OCI-LY7 (cell line): ENCODE measurements at regions not wholly inside any gene's neighbourhood (a gene's known extent, or its start where the extent isn't known, plus 50 kb on each side); places are given as distances from the start of the nearest gene placed in this dataset.

ENCODE experiments used
- BruUV-seq: library from RNA; stranded (reverse); fragments of 400-500 nt; replicated peaks from 2 replicates; lab custom pipeline; 2021; lab: Mats Ljungman, UMichigan
- CTCF ChIA-PET: fragments of 300-600 bp; sonication (Branson Sonifier 250); formaldehyde crosslinking; loops from one replicate; lab custom pipeline; 2022; ENCODE audit warnings: antibody characterized with exemption; ENCODE audit not compliant: unreplicated experiment; lab: Charles Lee
- POLR2A ChIA-PET: fragments of 300-600 bp; sonication (Branson Sonifier 250); formaldehyde crosslinking; loops from one replicate; lab custom pipeline; 2022; ENCODE audit warnings: antibody characterized with exemption; lab: Charles Lee
- DNase-seq: peaks from one replicate; pipeline ENCODE4 v3.0.0-alpha.2; 2015; ENCODE audit warnings: low spot score
- H2AFZ ChIP-seq: fragments of 200-600 bp; sonication (generic), shearing (Covaris generic); 2 replicates; pipeline ENCODE4 v1.6.1; 2014; ENCODE audit warnings: mild to moderate bottlenecking, antibody characterized with exemption, low read length, moderate library complexity
- H3K27ac ChIP-seq: fragments of 200-600 bp; sonication (generic); 2 replicates; pipeline ENCODE4 v1.5.1; 2014; ENCODE audit warnings: mixed run types, low read depth, mild to moderate bottlenecking, moderate library complexity, low read length, inconsistent platforms; ENCODE audit not compliant: poor library complexity, severe bottlenecking
- H3K36me3 ChIP-seq: fragments of 200-600 bp; sonication (generic); 2 replicates; pipeline ENCODE4 v1.6.1; 2014; ENCODE audit warnings: mild to moderate bottlenecking, antibody characterized with exemption, low read length, moderate library complexity, mixed read lengths; ENCODE audit not compliant: insufficient read depth
- H3K4me1 ChIP-seq: fragments of 200-600 bp; sonication (generic); 2 replicates; pipeline ENCODE4 v1.5.1; 2014; ENCODE audit warnings: mild to moderate bottlenecking, low read length; ENCODE audit not compliant: insufficient read depth, poor library complexity, severe bottlenecking
- H3K4me2 ChIP-seq: fragments of 200-600 bp; sonication (generic); 2 replicates; pipeline ENCODE4 v1.6.1; 2014; ENCODE audit warnings: mild to moderate bottlenecking, low read length
- H3K4me3 ChIP-seq: fragments of 200-600 bp; sonication (generic); 2 replicates; pipeline ENCODE4 v1.5.1; 2014; ENCODE audit warnings: mild to moderate bottlenecking, low read depth, low read length; ENCODE audit not compliant: poor library complexity, severe bottlenecking
- H3K79me2 ChIP-seq: fragments of 200-600 bp; sonication (generic); 2 replicates; pipeline ENCODE4 v1.6.1; 2016; ENCODE audit warnings: low read depth, mild to moderate bottlenecking, low read length, moderate library complexity, mixed read lengths; ENCODE audit not compliant: insufficient read depth
- H3K9me2 ChIP-seq: fragments of 200-600 bp; sonication (generic); 2 replicates; pipeline ENCODE4 v1.6.1; 2016; ENCODE audit warnings: mild to moderate bottlenecking, low read length, mixed read lengths; ENCODE audit not compliant: insufficient read depth
- H3K9me3 ChIP-seq: fragments of 200-600 bp; sonication (generic); 2 replicates; pipeline ENCODE4 v1.6.1; 2014; ENCODE audit warnings: mild to moderate bottlenecking, mixed run types, low read length, mixed read lengths
- H4K20me1 ChIP-seq: fragments of 200-600 bp; sonication (generic); 2 replicates; pipeline ENCODE4 v1.6.1; 2014; ENCODE audit warnings: mild to moderate bottlenecking, antibody characterized with exemption, low read length, moderate library complexity, mixed read lengths; ENCODE audit not compliant: insufficient read depth
- CTCF ChIP-seq: fragments of 200-600 bp; sonication (generic); conservative IDR thresholded peaks from 2 replicates; pipeline ENCODE4 v1.5.1; 2014; ENCODE audit warnings: mild to moderate bottlenecking, antibody characterized with exemption, low read length, moderate library complexity, mixed read lengths
- EZH2phosphoT487 ChIP-seq: fragments of 200-600 bp; sonication (generic); IDR thresholded peaks from 2 replicates; pipeline ENCODE4 v1.6.1; 2018; ENCODE audit warnings: low read depth, borderline replicate concordance, mild to moderate bottlenecking, mixed run types, antibody characterized with exemption, low read length, moderate library complexity, mixed read lengths
- intact Hi-C: fragments of 100-400 bp; cut with micrococcal nuclease; formaldehyde crosslinking; loops from one replicate; pipeline ENCODE4 v1.10.0; 2022; ENCODE audit not compliant: unreplicated experiment

- no TSS peak for BruUV-seq
- H3K36me3 ChIP-seq: no peaks in the 10 kb centered on the region
- no peak overlapping the region for H3K4me2 ChIP-seq
- H3K4me3 ChIP-seq: no peak overlapping the region
- no peak for DNase-seq
- H3K27ac ChIP-seq: no peak overlapping the region
- H4K20me1 ChIP-seq: no peaks in the 10 kb centered on the region
- no peaks in the 10 kb centered on the region for H3K79me2 ChIP-seq
- no peak for TF ChIP-seq EZH2phosphoT487
- no peak for TF ChIP-seq CTCF
- CTCF ChIA-PET: no interaction called here
- H3K4me1 ChIP-seq: no peaks in the 10 kb centered on the region
- H2AFZ ChIP-seq: no peak overlapping the region
- intact Hi-C loops: no loop called here
- no peaks in the 10 kb centered on the region for H3K9me2 ChIP-seq
- no peaks in the 10 kb centered on the region for H3K9me3 ChIP-seq
- POLR2A ChIA-PET: no interaction called here
These were observed 208.3 kb downstream of the PHETA1 start for GRCh38 chr12:111160350-111161241.

GRCh38 chr12:111158992-111159391 is 209.9 kb downstream of the PHETA1 start:
- Histone ChIP-seq H2AFZ (no peak overlapping the region), H3K4me3 (no peak overlapping the region), H3K9me3 (no peaks in the 10 kb centered on the region), H3K36me3 (no peaks in the 10 kb centered on the region), H3K4me2 (no peak overlapping the region), H3K79me2 (no peaks in the 10 kb centered on the region), H3K27ac (no peak overlapping the region), H3K4me1 (no peaks in the 10 kb centered on the region), H3K9me2 (no peaks in the 10 kb centered on the region), H4K20me1 (no peaks in the 10 kb centered on the region)
- no peak for DNase-seq
- ChIA-PET CTCF (no interaction called here), POLR2A (interaction anchor here (0.6 to 1.5 kb wide), 4 partner anchors 14 to 417 kb away, joined by 3 to 4 read pairs (median 3); no protein-coding TSS in a partner anchor)
- TF ChIP-seq EZH2phosphoT487 (no peak), CTCF (no peak)
- intact Hi-C loops: no loop called here
- BruUV-seq: no TSS peak

- intact Hi-C loops: no loop called here
- Histone ChIP-seq H3K36me3 (no peaks in the 10 kb centered on the region), H3K4me2 (no peak overlapping the region), H3K9me3 (no peaks in the 10 kb centered on the region), H2AFZ (no peak overlapping the region), H3K79me2 (no peaks in the 10 kb centered on the region), H3K9me2 (no peaks in the 10 kb centered on the region), H3K4me1 (no peaks in the 10 kb centered on the region), H3K4me3 (no peak overlapping the region), H4K20me1 (no peaks in the 10 kb centered on the region), H3K27ac (no peak overlapping the region)
- DNase-seq: no peak
- no peak for TF ChIP-seq EZH2phosphoT487
- no peak for TF ChIP-seq CTCF
- BruUV-seq: TSS peak; percentile 32
- ChIA-PET CTCF (no interaction called here), POLR2A (interaction anchor here (0.6 to 0.7 kb wide), 4 partner anchors 55 to 278 kb away, joined by 3 to 6 read pairs (median 4); no protein-coding TSS in a partner anchor)
These were observed 211.4 kb downstream of the PHETA1 start for GRCh38 chr12:111157486-111157885.
